A673 (cell line): ENCODE measurements at regions not wholly inside any gene's neighbourhood (a gene's known extent, or its start where the extent isn't known, plus 50 kb on each side); places are given as distances from the start of the nearest gene placed in this dataset.

Source experiments
- EZH2 ChIP-seq: fragments of 200-600 bp; sonication (generic); IDR thresholded peaks from 2 replicates; pipeline ENCODE4 v1.6.1; 2017; ENCODE audit warnings: borderline replicate concordance, low read depth, mild to moderate bottlenecking, mixed read lengths, antibody characterized with exemption, low read length; ENCODE audit not compliant: poor library complexity, severe bottlenecking
- TF ChIP-seq, protein P1 (sequence below): fragments of 300-800, 200-600 bp; sonication (generic); conservative IDR thresholded peaks from 2 replicates; pipeline ENCODE4 v1.5.1; 2017; ENCODE audit warnings: low read depth, mild to moderate bottlenecking, antibody characterized with exemption, low read length, moderate library complexity, mixed read lengths

DNA sequence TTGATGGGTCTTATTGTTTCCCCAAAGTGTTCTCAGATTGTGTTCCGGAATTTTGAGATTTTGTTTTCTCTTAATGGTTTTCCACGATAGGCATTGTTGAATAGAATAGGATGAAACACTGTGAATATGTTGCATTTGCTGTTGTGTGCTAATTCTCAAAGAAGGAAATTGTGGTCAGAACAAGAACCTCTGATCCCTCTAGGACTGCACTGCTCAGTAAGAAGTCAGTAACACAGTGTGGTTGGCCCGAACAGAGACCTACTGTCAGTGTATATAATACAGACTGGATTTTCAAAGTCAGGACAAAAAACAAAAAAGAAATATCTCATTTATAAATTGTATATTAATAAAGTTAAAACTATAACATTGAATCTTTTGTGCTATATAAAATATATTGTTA lies 494.8 kb downstream of the MAT2B start:
- TF ChIP-seq, protein P1, sequence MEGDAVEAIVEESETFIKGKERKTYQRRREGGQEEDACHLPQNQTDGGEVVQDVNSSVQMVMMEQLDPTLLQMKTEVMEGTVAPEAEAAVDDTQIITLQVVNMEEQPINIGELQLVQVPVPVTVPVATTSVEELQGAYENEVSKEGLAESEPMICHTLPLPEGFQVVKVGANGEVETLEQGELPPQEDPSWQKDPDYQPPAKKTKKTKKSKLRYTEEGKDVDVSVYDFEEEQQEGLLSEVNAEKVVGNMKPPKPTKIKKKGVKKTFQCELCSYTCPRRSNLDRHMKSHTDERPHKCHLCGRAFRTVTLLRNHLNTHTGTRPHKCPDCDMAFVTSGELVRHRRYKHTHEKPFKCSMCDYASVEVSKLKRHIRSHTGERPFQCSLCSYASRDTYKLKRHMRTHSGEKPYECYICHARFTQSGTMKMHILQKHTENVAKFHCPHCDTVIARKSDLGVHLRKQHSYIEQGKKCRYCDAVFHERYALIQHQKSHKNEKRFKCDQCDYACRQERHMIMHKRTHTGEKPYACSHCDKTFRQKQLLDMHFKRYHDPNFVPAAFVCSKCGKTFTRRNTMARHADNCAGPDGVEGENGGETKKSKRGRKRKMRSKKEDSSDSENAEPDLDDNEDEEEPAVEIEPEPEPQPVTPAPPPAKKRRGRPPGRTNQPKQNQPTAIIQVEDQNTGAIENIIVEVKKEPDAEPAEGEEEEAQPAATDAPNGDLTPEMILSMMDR: no peak
- TF ChIP-seq EZH2: no peak
